ENCODE measurements at regions not wholly inside any gene's neighbourhood (a gene's known extent, or its start where the extent isn't known, plus 50 kb on each side); places are given as distances from the start of the nearest gene placed in this dataset.

GRCh38 chr12:18878676-18879180 is 140.8 kb downstream of the CAPZA3 start:
- no peaks in the 10 kb centered on the region for H3K4me1 ChIP-seq (ENCODE audit: insufficient read depth, low read length)
- no peaks in the 10 kb centered on the region for H3K36me3 Mint-ChIP-seq (ENCODE audit: low read depth, unreplicated experiment)
- TF ChIP-seq EZH2 (IDR thresholded peaks at IDR 0.05; ENCODE audit: insufficient read depth, low read length) (no peak), CTCF (IDR thresholded peaks at IDR 0.05; ENCODE audit: insufficient read depth, low read depth, low read length) (no peak)

DNA sequence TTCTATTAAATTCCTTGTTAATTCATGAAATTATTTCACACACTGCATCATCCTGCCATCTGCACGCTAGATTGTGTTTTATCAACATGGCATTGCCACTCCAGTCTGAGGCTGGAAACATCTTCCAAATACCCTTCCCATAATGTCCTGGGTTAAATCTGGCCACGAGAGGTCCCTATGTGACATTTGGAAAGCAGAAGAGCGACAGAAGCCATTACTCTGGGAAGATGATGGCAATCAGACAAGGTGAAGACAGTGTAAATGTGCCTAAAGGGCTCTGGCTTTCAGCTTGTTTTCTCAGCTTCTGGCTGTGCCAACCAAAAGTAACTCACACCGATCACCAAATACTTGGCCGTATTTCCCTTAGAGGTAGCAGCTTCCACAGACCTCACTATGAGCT is 144.8 kb downstream of the CAPZA3 start:
- H3K27ac ChIP-seq (ENCODE audit: low read depth, low read length) = no peak overlapping the region
- Mint-ChIP-seq H3K4me1 (ENCODE audit: low read depth, unreplicated experiment) (no peaks in the 10 kb centered on the region), H3K36me3 (ENCODE audit: low read depth, unreplicated experiment) (no peaks in the 10 kb centered on the region), H3K4me3 (ENCODE audit: unreplicated experiment) (no peak overlapping the region), H3K9me3 (ENCODE audit: unreplicated experiment) (no peaks in the 10 kb centered on the region), H3K27ac (ENCODE audit: unreplicated experiment) (no peak overlapping the region), H3K27me3 (ENCODE audit: low read depth, unreplicated experiment) (no peaks in the 10 kb centered on the region)
- no peaks in the 10 kb centered on the region for H3K9me3 ChIP-seq (ENCODE audit: insufficient read depth, low read depth, low read length)
- TF ChIP-seq CTCF (IDR thresholded peaks at IDR 0.05; ENCODE audit: insufficient read depth, low read depth, low read length) (no peak), EZH2 (IDR thresholded peaks at IDR 0.05; ENCODE audit: insufficient read depth, low read length) (no peak)
- H3K36me3 ChIP-seq (ENCODE audit: insufficient read depth, low read length) = no peaks in the 10 kb centered on the region
- no peaks in the 10 kb centered on the region for H3K4me1 ChIP-seq (ENCODE audit: insufficient read depth, low read length)
- H2AFZ ChIP-seq (ENCODE audit: low read depth, low read length) = no peak overlapping the region
- no peak overlapping the region for H3K4me3 ChIP-seq (ENCODE audit: insufficient read depth, low read depth, low read length)
- H3K79me2 ChIP-seq (ENCODE audit: insufficient read depth, low read length) = no peaks in the 10 kb centered on the region
- FAIRE-seq (no peak), DNase-seq (ENCODE audit: low read depth) (no peak)
- H4K20me1 ChIP-seq (ENCODE audit: insufficient read depth, low read length) = no peaks in the 10 kb centered on the region
- no peak overlapping the region for H3K9ac ChIP-seq (ENCODE audit: low read length)
- no peak overlapping the region for H3K4me2 ChIP-seq (ENCODE audit: low read length)
- H3K27me3 ChIP-seq (ENCODE audit: insufficient read depth, low read length) = no peaks in the 10 kb centered on the region

More at GRCh38 chr12:18878676-18879180, 140.8 kb downstream of the CAPZA3 start:
- Histone ChIP-seq H3K36me3 (ENCODE audit: insufficient read depth, low read length) (no peaks in the 10 kb centered on the region), H3K4me3 (ENCODE audit: insufficient read depth, low read depth, low read length) (no peak overlapping the region), H3K9me3 (ENCODE audit: insufficient read depth, low read depth, low read length) (no peaks in the 10 kb centered on the region), H4K20me1 (ENCODE audit: insufficient read depth, low read length) (no peaks in the 10 kb centered on the region), H3K27ac (ENCODE audit: low read depth, low read length) (no peak overlapping the region), H3K9ac (ENCODE audit: low read length) (no peak overlapping the region), H3K27me3 (ENCODE audit: insufficient read depth, low read length) (no peaks in the 10 kb centered on the region), H3K4me2 (ENCODE audit: low read length) (no peak overlapping the region), H2AFZ (ENCODE audit: low read depth, low read length) (no peak overlapping the region), H3K79me2 (ENCODE audit: insufficient read depth, low read length) (no peaks in the 10 kb centered on the region)
- H3K27me3 Mint-ChIP-seq (ENCODE audit: low read depth, unreplicated experiment) = no peaks in the 10 kb centered on the region
- no peak overlapping the region for H3K27ac Mint-ChIP-seq (ENCODE audit: unreplicated experiment)
- DNase-seq (ENCODE audit: low read depth) = no peak
- no peaks in the 10 kb centered on the region for H3K9me3 Mint-ChIP-seq (ENCODE audit: unreplicated experiment)
- H3K4me3 Mint-ChIP-seq (ENCODE audit: unreplicated experiment) = no peak overlapping the region
- no peak for FAIRE-seq
- no peaks in the 10 kb centered on the region for H3K4me1 Mint-ChIP-seq (ENCODE audit: low read depth, unreplicated experiment)

DNA sequence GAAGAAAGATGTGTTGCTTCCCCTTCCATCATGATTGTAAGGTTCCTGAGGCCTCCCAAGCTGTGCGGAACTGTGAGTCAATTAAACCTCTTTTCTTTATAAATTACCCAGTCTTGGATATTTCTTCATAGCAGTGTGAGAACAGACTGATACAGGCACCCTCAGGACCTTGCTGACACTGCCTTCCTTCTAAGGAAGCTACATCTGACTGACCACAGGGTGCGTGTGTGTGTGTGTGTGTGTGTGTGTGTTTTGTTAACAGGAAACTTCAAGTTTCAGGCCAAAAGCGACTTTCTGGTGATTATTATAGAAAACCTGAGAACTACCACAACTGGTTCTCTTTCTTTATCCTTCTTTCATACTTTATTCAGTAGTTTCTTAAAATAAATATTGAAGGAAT is 149.0 kb downstream of the CAPZA3 start:
- H4K20me1 ChIP-seq (ENCODE audit: insufficient read depth, low read length) = no peaks in the 10 kb centered on the region

More for the DNA sequence above, 149.0 kb downstream of the CAPZA3 start:
- Histone ChIP-seq H3K9ac (ENCODE audit: low read length) (no peak overlapping the region), H3K4me1 (ENCODE audit: insufficient read depth, low read length) (no peaks in the 10 kb centered on the region), H3K79me2 (ENCODE audit: insufficient read depth, low read length) (no peaks in the 10 kb centered on the region), H3K9me3 (ENCODE audit: insufficient read depth, low read depth, low read length) (no peaks in the 10 kb centered on the region), H3K4me3 (ENCODE audit: insufficient read depth, low read depth, low read length) (no peak overlapping the region), H2AFZ (ENCODE audit: low read depth, low read length) (no peak overlapping the region), H3K4me2 (ENCODE audit: low read length) (no peak overlapping the region), H3K36me3 (ENCODE audit: insufficient read depth, low read length) (no peaks in the 10 kb centered on the region), H3K27ac (ENCODE audit: low read depth, low read length) (no peak overlapping the region), H3K27me3 (ENCODE audit: insufficient read depth, low read length) (no peaks in the 10 kb centered on the region)
- TF ChIP-seq CTCF (IDR thresholded peaks at IDR 0.05; ENCODE audit: insufficient read depth, low read depth, low read length) (no peak), EZH2 (IDR thresholded peaks at IDR 0.05; ENCODE audit: insufficient read depth, low read length) (no peak)
- FAIRE-seq (no peak), DNase-seq (ENCODE audit: low read depth) (no peak)
- Mint-ChIP-seq H3K4me1 (ENCODE audit: low read depth, unreplicated experiment) (peaks cover 2% of the 10 kb centered on the region), H3K27me3 (ENCODE audit: low read depth, unreplicated experiment) (no peaks in the 10 kb centered on the region), H3K27ac (ENCODE audit: unreplicated experiment) (no peak overlapping the region), H3K36me3 (ENCODE audit: low read depth, unreplicated experiment) (no peaks in the 10 kb centered on the region), H3K4me3 (ENCODE audit: unreplicated experiment) (no peak overlapping the region), H3K9me3 (ENCODE audit: unreplicated experiment) (peaks cover 4% of the 10 kb centered on the region)

Measured in astrocyte (in vitro differentiated cells and primary cell).